ENCODE measurements at regions not wholly inside any gene's neighbourhood (a gene's known extent, or its start where the extent isn't known, plus 50 kb on each side); places are given as distances from the start of the nearest gene placed in this dataset.
"Not testable (repeated sequence)": the region's sequence is repeated elsewhere in the genome, so short reads cannot be mapped to it uniquely, and the experiment has no call there.

DNA sequence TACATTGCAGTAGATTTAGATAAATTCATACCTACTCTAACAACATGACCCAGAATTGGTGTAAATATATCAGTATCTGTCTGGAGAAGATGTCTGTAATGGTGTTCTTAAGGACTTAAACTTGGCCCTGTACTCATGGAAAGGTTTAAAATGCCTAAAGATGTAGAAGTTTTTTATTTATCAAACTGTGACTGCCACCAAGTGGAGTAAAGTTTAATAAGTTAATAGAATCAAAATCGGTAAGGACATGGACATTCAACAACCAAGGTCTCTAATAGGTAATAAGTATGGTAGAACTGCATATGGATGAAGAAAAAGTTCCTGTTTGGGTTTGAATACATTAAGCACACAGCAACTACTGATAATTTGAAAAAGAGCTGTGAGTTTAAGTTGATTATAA, 474.0 kb upstream of the NDST3 start:
- peak; percentile 4 for DNase-seq (ENCODE audit: low read depth)

DNA sequence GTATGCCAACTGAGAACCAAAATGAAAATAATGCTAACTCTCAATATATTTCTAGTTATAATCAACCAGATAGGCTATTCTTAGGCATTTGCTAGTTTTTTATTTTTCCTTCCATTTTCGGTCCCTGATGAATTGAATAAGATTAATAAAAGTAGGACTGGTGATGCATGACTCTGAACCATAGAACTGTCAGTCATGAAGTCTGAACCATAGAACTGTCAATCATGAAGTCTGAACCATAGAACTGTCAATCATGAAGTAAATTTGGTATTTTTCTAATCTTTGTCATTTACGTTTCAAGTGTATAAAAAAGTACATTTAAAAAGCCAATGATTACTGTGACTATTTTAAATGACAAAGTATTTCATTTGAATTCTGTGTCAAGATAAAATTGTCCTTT, 460.2 kb upstream of the NDST3 start:
- DNase-seq (ENCODE audit: low read depth): no peak

DNA sequence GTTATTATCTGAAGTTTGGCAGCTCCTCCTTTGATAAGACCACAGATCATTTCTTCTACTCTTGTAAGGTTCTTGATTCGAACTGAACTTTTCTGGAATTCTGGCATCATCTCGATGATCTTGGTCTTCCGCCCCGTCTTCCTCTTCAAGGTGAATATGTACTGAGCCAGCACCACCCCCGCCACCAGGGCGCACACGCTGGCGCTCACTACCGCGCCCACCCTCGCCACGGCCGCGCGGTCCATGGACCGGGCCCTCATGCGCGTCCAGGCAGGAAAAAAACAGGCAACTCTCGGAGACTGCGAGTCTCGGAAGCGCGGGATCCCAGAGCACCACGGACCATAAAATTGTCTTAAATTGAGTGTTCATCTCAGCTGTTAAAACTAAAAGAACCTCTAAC, 458.4 kb upstream of the NDST3 start:
- DNase-seq (ENCODE audit: low read depth): no peak

DNA sequence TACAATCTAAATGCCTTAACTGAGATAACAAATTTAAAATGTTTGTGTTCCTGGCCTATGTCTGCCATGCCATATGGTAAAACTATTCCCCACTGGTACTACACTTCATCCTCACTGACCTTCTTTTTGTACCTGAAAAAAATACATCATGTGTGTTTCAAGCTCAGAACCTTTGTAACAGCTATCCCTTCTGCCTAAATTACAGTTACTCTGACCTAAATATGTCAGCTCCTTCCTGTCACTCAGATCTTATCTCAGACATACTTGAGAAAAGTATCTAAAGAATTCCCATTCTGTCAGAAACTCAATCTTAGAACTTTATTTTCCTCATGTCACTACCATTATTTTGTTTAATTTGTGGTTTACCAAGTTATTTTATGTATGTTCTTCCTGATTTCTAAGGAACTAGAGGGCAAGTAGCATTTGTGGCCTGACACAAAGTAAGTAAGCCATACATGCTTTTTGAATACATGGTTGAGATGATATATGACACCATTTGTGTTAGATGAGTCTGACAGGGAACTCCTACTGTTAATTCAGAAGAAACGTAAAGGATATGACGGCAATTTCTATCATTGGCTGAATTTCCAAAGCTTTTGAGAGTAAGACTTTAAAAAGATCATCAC, 456.5 kb upstream of the NDST3 start:
- DNase-seq (ENCODE audit: low read depth): no peak

DNA sequence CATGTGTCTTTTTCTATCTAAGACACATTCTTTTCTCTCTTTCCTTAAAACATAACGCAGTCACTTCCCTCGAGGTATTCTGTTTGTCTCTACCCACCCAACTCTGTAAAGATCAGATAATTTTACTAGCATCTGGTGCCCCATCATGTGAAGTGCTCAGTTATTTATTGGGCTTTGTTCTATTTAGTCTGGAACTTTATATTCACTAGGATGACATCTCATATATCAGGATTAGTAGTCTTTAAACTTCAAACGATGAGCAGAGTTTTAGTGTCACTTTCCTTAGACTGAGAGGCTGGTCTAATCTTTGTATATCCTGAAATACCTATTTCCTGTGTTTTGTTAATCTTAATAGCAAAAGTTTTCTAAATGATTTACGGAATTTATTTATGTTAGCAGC, 445.5 kb upstream of the NDST3 start:
- no peak for DNase-seq (ENCODE audit: low read depth)

DNA sequence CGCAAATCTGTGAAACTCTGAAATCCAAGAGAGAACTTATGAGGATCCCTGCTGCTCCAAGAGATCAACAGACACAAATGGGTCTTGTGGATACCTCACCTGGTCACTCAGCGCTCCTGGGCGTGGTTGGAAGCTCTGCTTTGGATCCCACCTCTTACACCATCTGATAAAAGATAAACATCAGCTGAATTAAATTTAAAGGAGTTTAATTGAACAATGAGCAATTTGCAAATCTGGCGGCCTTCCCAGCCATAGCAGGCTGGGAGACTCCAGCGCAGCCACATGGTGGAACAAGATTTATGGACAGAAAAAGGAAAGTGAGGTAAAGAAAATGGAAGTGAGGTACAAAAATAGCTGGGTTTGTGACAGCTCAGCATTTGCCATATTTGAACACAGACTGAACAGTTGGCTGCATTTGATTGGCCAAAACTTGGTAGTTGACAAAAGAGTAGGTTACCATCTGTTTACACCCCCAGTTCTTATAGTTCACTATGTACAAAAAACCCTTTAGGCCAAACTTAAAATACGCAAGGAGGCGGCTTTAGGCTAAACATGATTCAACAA, 437.3 kb upstream of the NDST3 start:
- no peak for DNase-seq (ENCODE audit: low read depth)

DNA sequence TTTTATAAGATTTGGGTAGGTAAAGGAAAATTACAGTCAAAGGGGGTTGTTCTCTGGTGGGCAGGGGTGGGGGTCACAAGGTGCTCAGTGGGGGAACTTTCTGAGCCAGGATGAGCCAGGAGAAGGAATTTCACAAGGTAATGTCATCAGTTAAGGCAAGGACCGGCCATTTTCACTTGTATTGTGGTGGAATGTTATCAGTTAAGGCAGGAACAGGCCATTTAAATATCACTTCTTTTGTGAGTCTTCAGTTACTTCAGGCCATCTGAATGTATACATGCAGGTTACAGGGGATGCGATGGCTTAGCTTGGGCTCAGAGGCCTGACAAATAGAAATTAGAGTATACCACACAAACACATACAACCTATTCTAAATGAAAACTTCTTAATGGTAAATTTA, 434.9 kb upstream of the NDST3 start:
- not testable (repeated sequence) for DNase-seq (ENCODE audit: low read depth)

DNA sequence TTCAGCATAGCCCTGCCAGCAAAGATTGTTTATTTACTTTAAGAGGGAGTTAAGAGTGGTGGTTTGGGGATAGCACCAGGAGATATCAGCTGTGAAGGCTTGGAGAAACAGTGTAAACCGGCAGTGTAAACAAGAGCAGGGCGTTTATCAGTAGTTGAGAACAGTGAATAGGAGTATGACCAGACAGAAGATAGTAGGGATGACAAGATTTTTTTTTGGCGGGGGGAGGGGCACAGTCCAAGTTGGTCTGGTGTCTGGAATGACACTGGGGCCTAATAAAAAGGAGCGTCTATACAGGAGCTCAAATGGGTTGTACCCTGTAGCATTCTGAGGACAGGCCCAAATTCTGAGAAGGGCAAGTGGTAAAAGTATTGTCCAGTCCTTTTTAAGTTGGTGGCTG, 433.4 kb upstream of the NDST3 start:
- DNase-seq (ENCODE audit: low read depth): not testable (repeated sequence)

DNA sequence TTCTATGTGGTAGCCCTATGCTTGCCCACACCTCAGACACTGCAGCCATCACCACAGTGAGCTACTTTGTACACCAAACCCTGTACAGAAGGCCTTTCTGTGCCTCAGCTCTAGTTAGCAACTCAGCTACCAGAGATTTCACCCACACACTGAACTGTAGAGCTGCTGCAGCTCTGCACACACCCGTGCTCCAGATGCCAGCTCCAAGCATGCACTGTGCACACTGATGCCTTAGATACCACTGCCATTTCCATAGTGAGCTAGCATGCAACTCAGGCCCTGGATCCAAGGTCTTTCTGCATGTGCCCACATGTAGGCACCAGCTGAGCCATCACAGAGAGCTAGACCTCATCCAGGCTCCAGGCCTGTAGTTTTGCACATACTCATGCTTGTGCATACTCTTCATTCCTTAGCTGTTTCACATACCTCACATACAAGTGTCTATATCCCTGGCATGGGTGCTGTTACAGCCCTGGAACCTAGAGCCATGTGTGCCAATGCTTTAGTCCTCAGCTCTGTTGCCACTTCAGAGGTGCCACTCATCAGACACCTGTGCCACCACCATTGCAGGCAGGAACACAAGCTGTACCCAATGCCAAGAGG, 423.5 kb upstream of the NDST3 start:
- DNase-seq (ENCODE audit: low read depth): no peak

DNA sequence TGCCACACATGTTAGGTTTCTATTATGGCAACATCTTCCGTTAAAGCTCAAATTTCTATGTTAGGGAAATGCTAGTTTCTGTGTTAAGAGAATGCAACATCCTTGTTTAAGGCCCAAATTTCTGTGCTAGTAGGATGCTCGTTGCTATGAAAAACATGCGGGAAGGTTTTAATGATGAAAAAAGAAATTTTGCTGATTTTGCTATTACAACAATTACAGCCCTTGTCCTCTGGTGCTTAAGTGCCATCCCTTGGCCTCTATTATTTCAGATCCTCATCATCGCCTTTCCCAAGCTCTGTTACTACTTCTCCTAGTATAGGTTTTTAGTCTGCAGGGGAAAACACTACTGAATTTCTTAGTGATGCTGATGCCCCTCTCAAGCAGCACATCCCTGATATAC, 412.6 kb upstream of the NDST3 start:
- DNase-seq (ENCODE audit: low read depth): no peak

DNA sequence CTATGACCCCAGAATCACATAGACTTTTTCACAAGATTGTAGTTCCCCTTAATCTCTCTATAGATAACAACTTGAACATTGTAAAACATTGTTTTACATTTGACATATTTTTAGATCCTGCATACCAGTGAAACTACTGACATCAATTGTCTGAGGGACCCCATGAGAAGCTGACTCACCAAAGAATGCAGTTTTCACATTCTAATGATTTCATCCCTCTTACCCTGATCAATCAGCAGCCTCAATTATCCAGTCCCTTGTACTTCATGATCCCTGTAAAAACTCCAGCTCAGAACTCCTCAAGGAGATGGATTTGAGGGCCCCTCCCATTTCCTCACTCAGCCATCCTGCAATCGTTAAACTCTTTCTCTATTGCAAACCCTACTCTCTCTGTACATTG, 411.0 kb upstream of the NDST3 start:
- no peak for DNase-seq (ENCODE audit: low read depth)

DNA sequence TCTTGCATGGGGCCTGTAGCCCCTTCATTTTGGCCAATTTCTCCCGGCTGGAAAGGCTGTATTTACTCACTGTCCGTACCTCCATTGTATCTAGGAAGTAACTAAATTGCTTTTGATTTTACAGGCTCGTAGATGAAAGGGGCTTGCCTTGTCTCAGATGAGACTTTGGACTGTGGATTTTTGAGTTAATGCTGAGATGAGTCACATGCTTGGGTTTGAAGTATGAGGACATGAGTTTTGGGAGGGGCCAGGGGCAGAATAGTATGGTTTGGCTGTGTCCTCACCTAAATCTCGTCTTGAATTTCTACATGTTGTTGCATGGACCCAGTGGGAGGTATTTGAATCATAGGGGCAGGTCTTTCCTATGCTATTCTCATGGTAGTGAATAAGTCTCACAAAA, 407.6 kb upstream of the NDST3 start:
- DNase-seq (ENCODE audit: low read depth): no peak

DNA sequence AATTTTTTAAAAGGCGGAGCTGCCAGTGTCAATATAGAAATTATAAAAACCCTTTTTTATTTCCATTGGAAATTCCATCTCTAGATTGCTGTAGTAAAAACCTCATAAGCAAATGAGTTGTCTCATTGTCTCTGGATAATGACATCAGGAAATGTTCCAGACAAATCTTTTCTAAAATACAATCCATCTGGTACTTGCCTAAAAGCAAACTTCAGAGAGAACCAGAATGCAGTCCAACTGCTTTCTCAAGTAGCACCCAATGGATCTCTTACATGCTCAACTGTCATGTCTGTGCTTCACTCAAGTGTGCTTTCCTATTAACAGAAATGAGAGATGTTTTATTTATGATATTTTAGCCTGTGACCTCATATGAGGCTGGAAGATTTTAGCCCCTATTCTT, 399.6 kb upstream of the NDST3 start:
- no peak for DNase-seq (ENCODE audit: low read depth)

DNA sequence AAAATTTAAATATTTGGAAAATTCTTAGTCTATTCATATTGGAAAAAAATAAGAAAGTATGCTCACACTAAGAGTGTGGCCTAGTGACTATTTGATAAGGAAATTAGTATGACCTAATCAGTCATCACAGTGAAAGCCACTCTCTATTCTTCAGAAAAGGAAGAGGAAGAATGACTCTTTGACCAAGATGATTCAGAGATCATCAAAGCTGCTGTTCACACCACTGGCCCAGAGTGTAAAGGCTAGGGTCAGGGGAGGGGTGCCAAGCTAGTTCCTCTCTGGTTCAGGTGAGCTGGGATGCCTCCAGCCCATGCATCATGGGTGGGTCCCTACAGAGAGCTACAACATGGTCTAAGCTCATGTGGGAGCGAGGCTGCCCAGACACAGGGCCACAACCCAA, 396.9 kb upstream of the NDST3 start:
- DNase-seq (ENCODE audit: low read depth): no peak

DNA sequence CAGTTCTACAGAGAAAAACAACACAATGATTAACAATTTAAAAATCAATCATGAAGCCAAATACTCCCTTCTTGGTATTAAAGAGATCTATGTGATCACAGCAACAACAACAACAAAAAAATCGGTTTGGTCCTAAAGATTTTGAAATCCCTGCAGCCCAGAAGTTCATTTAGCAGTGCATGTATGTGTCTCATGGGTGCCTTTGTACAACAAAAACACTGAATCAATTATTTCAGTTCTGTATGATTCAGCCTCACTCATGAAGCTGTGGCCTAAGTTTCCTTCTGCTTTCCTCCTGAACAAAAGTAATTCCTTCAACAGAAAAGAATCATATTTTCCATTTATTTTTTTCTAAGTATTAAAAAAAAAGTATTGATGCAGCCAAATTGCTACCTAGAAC, 393.4 kb upstream of the NDST3 start:
- DNase-seq (ENCODE audit: low read depth): no peak

DNA sequence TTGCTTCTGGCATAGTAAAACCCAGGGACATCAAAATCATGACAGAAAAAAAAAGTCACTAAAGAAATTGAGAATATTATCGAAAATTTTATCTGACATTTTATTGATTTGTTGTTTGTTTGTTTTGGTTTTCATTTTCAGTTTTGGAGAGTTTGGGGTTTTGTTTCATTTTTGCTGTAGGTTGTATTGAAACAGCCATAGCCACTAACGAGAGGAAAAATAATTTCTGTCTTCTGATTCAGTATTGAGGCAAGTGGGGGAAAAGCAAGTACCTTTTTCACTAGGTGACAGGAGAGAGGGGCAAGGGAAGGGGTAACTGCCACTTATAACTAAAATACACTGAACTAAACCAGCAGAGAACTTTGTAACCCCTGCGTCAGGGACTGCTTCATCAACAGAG, 392.8 kb upstream of the NDST3 start:
- DNase-seq (ENCODE audit: low read depth): no peak

DNA sequence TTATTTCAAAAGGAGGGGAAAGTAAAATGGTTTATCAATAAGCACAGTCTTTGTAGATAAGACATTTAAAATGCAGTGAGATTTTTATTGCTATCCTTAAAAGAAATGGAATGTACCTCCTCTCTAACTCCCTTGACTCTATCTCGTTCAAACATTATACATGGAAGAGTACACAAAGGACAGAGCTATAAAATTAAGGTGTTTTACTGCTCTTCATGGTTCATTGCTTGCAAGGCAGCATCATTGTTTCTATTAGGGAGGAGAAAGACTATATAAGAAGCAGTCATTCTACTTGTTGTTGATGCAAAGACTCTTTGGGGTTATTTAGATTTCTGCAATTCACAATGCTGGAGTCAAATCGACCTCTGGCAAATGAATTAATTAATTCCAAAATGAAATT, 380.2 kb upstream of the NDST3 start:
- no peak for DNase-seq (ENCODE audit: low read depth)

DNA sequence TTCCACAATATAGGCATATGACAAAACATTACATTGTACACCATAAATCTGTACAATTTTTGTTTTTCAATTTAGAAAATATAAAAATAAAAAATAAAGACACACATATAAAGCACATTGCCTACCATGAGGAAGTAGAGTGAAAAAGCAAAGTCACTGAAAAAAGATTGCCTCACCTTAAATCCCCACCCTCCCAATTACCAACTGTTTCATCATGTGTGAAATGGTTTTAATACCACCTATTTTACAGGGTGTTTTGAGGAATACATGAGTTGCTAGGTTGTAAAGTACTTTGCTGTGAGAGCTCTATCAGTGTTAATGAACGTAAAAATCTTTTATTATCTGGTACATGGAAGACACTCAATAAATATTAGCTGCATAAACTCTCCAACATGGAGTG, 373.6 kb upstream of the NDST3 start:
- DNase-seq (ENCODE audit: low read depth): no peak

DNA sequence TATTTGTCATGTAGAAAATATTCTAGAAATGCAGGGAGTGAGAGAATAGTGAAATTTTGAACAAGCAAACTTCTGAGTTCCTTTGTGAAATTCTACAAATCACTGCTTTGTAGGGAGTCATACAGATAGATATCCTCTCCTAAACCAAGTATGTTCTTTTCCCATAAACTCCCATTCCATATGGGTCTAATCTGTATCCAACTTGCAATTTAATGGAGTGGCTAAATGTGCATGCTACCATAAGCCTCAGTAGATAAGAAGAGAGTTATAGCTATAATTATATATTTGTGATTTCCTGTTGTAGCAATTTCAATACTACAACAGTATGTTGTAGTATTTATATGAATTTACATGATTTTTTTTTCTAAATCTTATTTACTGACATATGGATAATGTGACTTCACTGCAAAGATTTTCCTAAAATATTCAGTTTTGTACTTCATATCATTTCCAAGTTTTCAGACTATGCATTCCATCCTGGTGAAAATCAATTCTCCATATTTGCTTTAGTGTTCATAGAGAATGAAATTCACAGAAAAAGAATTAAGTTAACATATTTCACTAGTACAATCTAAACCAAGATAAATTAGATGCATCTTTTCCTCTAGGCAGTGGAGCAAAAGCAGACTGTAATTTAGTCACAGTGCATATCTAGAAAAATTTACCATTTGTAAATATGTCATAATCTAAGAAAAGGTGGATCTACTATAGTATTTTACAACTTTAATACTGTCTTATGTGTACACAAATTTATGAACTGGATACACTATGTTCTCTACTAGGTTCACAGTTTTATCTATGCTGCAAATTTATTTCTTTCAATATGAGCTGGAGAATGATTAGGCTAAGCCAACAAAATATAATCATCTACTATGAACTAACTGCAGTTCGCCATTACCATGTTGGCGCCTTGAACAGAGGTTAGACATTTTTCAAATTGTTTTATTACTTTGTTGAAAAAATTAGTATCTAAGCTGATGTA, 372.9 kb upstream of the NDST3 start:
- no peak for DNase-seq (ENCODE audit: low read depth)

DNA sequence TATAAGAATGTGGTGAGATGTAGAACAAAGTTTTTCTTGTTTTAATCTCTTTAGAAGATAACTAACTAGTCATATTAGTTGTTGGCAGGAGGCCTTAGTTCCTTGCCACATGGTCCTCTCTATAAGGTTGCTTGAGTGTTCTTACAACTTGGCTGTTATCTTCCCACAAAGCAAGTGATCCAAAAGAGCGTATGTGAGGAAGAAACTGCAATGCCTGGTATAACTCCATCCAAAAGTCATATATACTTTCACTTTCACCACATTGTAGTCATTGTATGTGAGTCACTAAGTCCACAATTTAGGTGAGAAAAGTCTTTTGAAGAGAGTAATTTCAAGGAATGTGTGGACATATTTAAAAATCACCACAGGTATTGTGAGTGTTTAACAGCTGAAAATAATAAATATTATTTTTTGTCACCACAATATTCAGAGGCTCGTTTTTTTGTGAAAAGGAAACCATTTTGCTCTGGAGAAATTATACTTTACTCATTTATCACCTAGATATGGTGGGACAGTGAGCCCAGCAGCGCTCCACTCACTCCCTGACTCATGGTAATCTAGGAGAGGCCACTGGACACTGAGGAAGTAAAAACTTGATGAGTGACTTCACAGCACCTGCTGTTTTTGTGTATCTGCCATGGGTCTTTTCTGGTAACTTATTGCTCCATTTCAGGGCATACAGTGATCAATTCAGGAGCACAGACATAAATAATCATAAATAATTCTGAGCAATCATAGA, 369.4 kb upstream of the NDST3 start:
- no peak for DNase-seq (ENCODE audit: low read depth)

DNA sequence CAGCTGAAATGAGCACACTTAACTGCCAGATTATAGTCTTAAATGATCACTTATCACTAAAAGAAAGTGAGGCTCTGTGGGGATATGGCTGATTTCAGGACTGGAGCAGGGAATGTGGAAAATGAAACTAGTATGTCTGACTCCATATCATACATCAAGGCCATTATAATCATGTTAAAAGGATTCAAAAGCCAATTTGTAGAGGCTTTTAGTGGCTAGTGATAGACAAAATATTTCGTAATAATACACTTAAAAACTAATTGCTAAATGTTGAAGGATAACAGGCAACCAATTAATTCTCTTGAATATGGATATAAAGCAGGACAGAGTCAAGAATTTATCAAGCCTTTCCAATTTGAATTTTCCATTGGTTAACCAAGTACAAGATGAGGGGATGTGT, 358.1 kb upstream of the NDST3 start:
- DNase-seq (ENCODE audit: low read depth): no peak

DNA sequence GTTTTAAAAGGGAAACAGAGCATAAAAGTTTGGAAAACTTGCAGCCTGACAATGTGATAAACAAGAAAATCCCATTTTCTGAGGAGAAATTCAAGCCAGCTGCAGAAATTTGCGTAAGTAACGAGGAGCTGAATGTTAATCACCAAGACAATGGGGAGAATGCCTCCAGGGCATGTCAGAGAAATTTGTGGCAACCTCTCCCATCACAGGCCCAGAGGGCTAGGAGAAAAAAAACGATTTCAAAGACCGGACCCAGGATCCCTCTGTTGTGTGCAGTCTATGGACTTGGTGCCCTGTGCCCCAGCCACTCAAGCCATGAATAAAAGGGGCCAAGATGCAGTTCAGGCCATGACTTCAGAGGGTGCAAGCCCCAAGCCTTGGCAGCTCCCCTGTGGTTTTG, 355.4 kb upstream of the NDST3 start:
- DNase-seq (ENCODE audit: low read depth): no peak
